Endothelial cell of umbilical vein (primary cell): ENCODE measurements at regions not wholly inside any gene's neighbourhood (a gene's known extent, or its start where the extent isn't known, plus 50 kb on each side); places are given as distances from the start of the nearest gene placed in this dataset.

Experiments used
- BruUV-seq: library from RNA; stranded (reverse); fragments of 400-500 nt; replicated peaks from 2 replicates; lab custom pipeline; 2021; lab: Mats Ljungman, UMichigan
- CTCF ChIA-PET: fragments of 300-600, 350-600 bp; sonication (Branson Sonifier 250); formaldehyde crosslinking; loops from one replicate; lab custom pipeline; 2021; ENCODE audit warnings: antibody characterized with exemption, inconsistent platforms; lab: Charles Lee
- POLR2A ChIA-PET: fragments of 300-600, 350-600 bp; sonication (Branson Sonifier 250); formaldehyde crosslinking; loops from one replicate; lab custom pipeline; 2021; ENCODE audit warnings: antibody characterized with exemption, inconsistent platforms; lab: Charles Lee
- DNase-seq: peaks from one replicate; pipeline ENCODE4 v3.0.0-alpha.2; 2011; ENCODE audit warnings: low read depth, low spot score
- FAIRE-seq: peaks from 2 replicates; lab custom pipeline; 2011; peaks lifted over from hg19 to GRCh38; lab: Jason Lieb, UNC
- H2AFZ ChIP-seq: 2 replicates; pipeline ENCODE4 v1.6.0; 2012; ENCODE audit warnings: low read depth, low read length, control low read depth, inconsistent platforms
- H3K27ac ChIP-seq: 2 replicates; pipeline ENCODE4 v1.5.1; 2011; ENCODE audit warnings: low read depth, mild to moderate bottlenecking, control low read depth, low read length, moderate library complexity; ENCODE audit not compliant: insufficient read depth
- H3K27me3 ChIP-seq, 2 experiments: 2 replicates each; pipeline versions ENCODE4 v1.6.0 to v1.6.1; 2011; ENCODE audit warnings: low read length in 2 of 2, mixed read lengths in 1 of 2; ENCODE audit not compliant: control insufficient read depth in 2 of 2, insufficient read depth in 2 of 2
- H3K36me3 ChIP-seq, 2 experiments: 2 replicates in 1 of 2; 3 replicates in 1 of 2; pipeline ENCODE4 v1.5.1; 2011; ENCODE audit warnings: low read length in 2 of 2, mild to moderate bottlenecking in 1 of 2, moderate library complexity in 1 of 2; ENCODE audit not compliant: control insufficient read depth in 2 of 2, insufficient read depth in 2 of 2; ENCODE audit errors: extremely low read depth in 1 of 2
- H3K4me1 ChIP-seq: 3 replicates; pipeline ENCODE4 v1.5.1; 2011; ENCODE audit warnings: mild to moderate bottlenecking, low read length; ENCODE audit not compliant: control insufficient read depth, insufficient read depth; ENCODE audit errors: extremely low read depth
- H3K4me2 ChIP-seq: 2 replicates; pipeline ENCODE4 v1.6.1; 2011; ENCODE audit warnings: low read length, control low read depth, mixed read lengths; ENCODE audit not compliant: insufficient read depth
- H3K4me3 ChIP-seq, 3 experiments: fragments of 200-600 bp in 1 of 3; sonication (generic), shearing (Covaris generic) in 1 of 3; replicated peaks in 1 of 3; 2 replicates each; pipeline ENCODE4 v1.5.1; 2011 to 2016; ENCODE audit warnings: control low read depth in 3 of 3, low read length in 3 of 3, mild to moderate bottlenecking in 2 of 3, inconsistent platforms in 1 of 3, low read depth in 1 of 3, moderate library complexity in 1 of 3; ENCODE audit not compliant: insufficient read depth in 1 of 3
- H3K79me2 ChIP-seq: 2 replicates; pipeline ENCODE4 v1.6.0; 2012; ENCODE audit warnings: low read length, inconsistent platforms; ENCODE audit not compliant: control insufficient read depth, insufficient read depth
- H3K9ac ChIP-seq: replicated peaks from 2 replicates; pipeline ENCODE3; 2011; ENCODE audit warnings: low read length, control low read depth; ENCODE audit not compliant: insufficient read depth; ENCODE audit errors: extremely low read depth
- H3K9me1 ChIP-seq: replicated peaks from 3 replicates; pipeline ENCODE4 v1.6.0; 2011; ENCODE audit warnings: mild to moderate bottlenecking, low read length; ENCODE audit not compliant: control insufficient read depth, insufficient read depth; ENCODE audit errors: extremely low read depth
- H3K9me3 ChIP-seq: replicated peaks from 2 replicates; pipeline ENCODE4 v1.5.1; 2012; ENCODE audit warnings: low read length, inconsistent platforms; ENCODE audit not compliant: control insufficient read depth, insufficient read depth
- H4K20me1 ChIP-seq: replicated peaks from 2 replicates; pipeline ENCODE3; 2011; ENCODE audit warnings: mild to moderate bottlenecking, low read length; ENCODE audit not compliant: control insufficient read depth, insufficient read depth; ENCODE audit errors: extremely low read depth
- CTCF ChIP-seq, 2 donors: IDR thresholded peaks; 1 replicate in 1 of 2; 2 replicates in 1 of 2; pipeline ENCODE4 v1.5.1; 2011; ENCODE audit warnings: low read length in 2 of 2, mild to moderate bottlenecking in 2 of 2, moderate library complexity in 2 of 2, control low read depth in 1 of 2, inconsistent platforms in 1 of 2, low read depth in 1 of 2; ENCODE audit not compliant: insufficient read depth in 1 of 2; ENCODE audit errors: extremely low read depth in 1 of 2
- EZH2 ChIP-seq: IDR thresholded peaks from 2 replicates; pipeline ENCODE4 v1.6.1; 2012; ENCODE audit warnings: borderline replicate concordance, low read depth, mild to moderate bottlenecking, moderate library complexity, low read length, inconsistent platforms; ENCODE audit not compliant: severe bottlenecking
- FOS ChIP-seq: IDR thresholded peaks from 2 replicates; pipeline ENCODE4 v1.6.1; 2011; ENCODE audit warnings: mild to moderate bottlenecking, low read length, moderate library complexity, borderline replicate concordance; ENCODE audit not compliant: insufficient read depth
- GATA2 ChIP-seq: IDR thresholded peaks from 2 replicates; pipeline ENCODE4 v1.7.0; 2011; ENCODE audit warnings: low read depth, mild to moderate bottlenecking, moderate library complexity, mixed read lengths, low read length; ENCODE audit not compliant: insufficient read length, insufficient read depth
- JUN ChIP-seq: IDR thresholded peaks from 2 replicates; pipeline ENCODE4 v1.6.1; 2011; ENCODE audit warnings: borderline replicate concordance, low read depth; ENCODE audit not compliant: insufficient read length, insufficient read depth
- MYC ChIP-seq: IDR thresholded peaks from one replicate; pipeline ENCODE4 v1.6.1; 2011; ENCODE audit warnings: mild to moderate bottlenecking, low read depth, low read length
- POLR2A ChIP-seq: IDR thresholded peaks from 2 replicates; pipeline ENCODE4 v1.6.1; 2012; ENCODE audit warnings: low read depth, mild to moderate bottlenecking, control low read depth, low read length
- POLR2AphosphoS5 ChIP-seq: IDR thresholded peaks from 2 replicates; pipeline ENCODE4 v1.6.1; 2012; ENCODE audit warnings: low read depth, mild to moderate bottlenecking, control low read depth, low read length, moderate library complexity; ENCODE audit not compliant: insufficient read depth
- dilution Hi-C: fragments of 300-500 bp; cut with MboI; formaldehyde crosslinking; loops from one replicate; pipeline ENCODE4 v1.15.0; 2019; ENCODE audit warnings: low sequenced_read_pairs; ENCODE audit not compliant: extremely low pct_ligation_motif_present
- intact Hi-C: fragments of 100-400 bp; cut with micrococcal nuclease; formaldehyde crosslinking; loops from one replicate; pipeline ENCODE4 v1.10.0; 2022
- TF ChIP-seq, protein P1 (sequence below): IDR thresholded peaks from 2 replicates; pipeline ENCODE4 v1.6.1; 2011; ENCODE audit not compliant: insufficient read depth, insufficient read length

DNA sequence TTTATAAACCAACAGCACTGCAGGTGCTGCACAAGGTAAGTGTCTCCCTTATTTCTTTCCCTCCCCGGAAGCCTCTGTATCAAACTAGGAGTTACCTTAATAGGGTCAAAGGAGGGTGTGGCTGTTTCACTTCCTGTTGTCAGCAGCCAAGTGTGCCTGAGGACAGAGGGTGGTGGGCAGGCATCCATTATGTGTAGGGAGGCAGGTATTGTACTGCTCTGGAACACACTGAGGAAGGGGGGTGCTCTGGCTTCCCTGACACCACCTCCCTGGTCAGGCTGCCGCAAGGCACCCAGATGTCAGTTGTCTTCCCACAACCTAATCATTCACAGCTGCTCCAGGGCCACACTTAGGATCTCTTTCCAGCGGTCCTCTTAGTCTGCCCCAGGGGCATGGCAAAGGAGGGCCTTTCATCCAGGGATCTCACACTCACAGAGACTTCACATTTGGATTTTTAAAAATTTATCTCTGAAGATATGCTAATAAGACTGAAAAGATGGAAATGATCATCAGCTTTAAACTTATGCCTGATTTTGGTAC is 132.0 kb upstream of the ARHGAP5 start:
- no peak overlapping the region for H2AFZ ChIP-seq
- dilution Hi-C loops (no loop called here), intact Hi-C loops (no loop called here)
- FAIRE-seq = no peak
- no peak overlapping the region for H3K4me2 ChIP-seq
- BruUV-seq = no TSS peak
- H3K27ac ChIP-seq = no peak overlapping the region
- no peaks in the 10 kb centered on the region for H3K9me1 ChIP-seq
- POLR2A ChIA-PET = no interaction called here
- H3K27me3 ChIP-seq = peaks cover 10 to 12% of the 10 kb centered on the region in 2 experiments
- peaks cover 2% of the 10 kb centered on the region for H3K4me1 ChIP-seq
- DNase-seq = no peak
- H3K36me3 ChIP-seq = no peaks in the 10 kb centered on the region
- no peak overlapping the region for H3K4me3 ChIP-seq
- no peaks in the 10 kb centered on the region for H3K79me2 ChIP-seq
- CTCF ChIA-PET = no interaction called here
- no peaks in the 10 kb centered on the region for H3K9me3 ChIP-seq
- no peaks in the 10 kb centered on the region for H4K20me1 ChIP-seq
- H3K9ac ChIP-seq = no peak overlapping the region
- no peak for TF ChIP-seq EZH2
- no peak for TF ChIP-seq GATA2
- no peak for TF ChIP-seq CTCF (IDR thresholded peaks at IDR 0.05; ENCODE audit: extremely low read depth in 1 of 2, insufficient read depth in 1 of 2, low read depth in 1 of 2, low read length in 2 of 2)
- TF ChIP-seq, protein P1, sequence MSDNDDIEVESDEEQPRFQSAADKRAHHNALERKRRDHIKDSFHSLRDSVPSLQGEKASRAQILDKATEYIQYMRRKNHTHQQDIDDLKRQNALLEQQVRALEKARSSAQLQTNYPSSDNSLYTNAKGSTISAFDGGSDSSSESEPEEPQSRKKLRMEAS = no peak

- H3K9me1 ChIP-seq = no peaks in the 10 kb centered on the region
- CTCF ChIA-PET = no interaction called here
- BruUV-seq = no TSS peak
- H2AFZ ChIP-seq = no peak overlapping the region
- no peak overlapping the region for H3K4me3 ChIP-seq
- H3K9ac ChIP-seq = no peak overlapping the region
- H3K79me2 ChIP-seq = no peaks in the 10 kb centered on the region
- DNase-seq (no peak), FAIRE-seq (no peak)
- H3K4me1 ChIP-seq = peaks cover 4% of the 10 kb centered on the region
- no peaks in the 10 kb centered on the region for H3K36me3 ChIP-seq
- POLR2A ChIA-PET = interaction anchor here (0.8 kb wide), 1 partner anchor 236 kb away, joined by 3 read pairs; no protein-coding TSS in a partner anchor
- intact Hi-C loops (no loop called here), dilution Hi-C loops (no loop called here)
- H3K27me3 ChIP-seq = peaks cover 9 to 12% of the 10 kb centered on the region in 2 experiments
- H3K4me2 ChIP-seq = no peak overlapping the region
- TF ChIP-seq FOS = no peak
- no peak for TF ChIP-seq GATA2
- TF ChIP-seq POLR2AphosphoS5 = no peak
- TF ChIP-seq, protein P1 = no peak
- no peak for TF ChIP-seq EZH2
- no peak for TF ChIP-seq MYC
- no peak for TF ChIP-seq POLR2A
- no peak for TF ChIP-seq JUN
- TF ChIP-seq CTCF (IDR thresholded peaks at IDR 0.05; ENCODE audit: extremely low read depth in 1 of 2, insufficient read depth in 1 of 2, low read depth in 1 of 2, low read length in 2 of 2) = no peak
- no peak overlapping the region for H3K27ac ChIP-seq
- H4K20me1 ChIP-seq = no peaks in the 10 kb centered on the region
- no peaks in the 10 kb centered on the region for H3K9me3 ChIP-seq
These were observed 131.4 kb upstream of the ARHGAP5 start for GRCh38 chr14:31945701-31946100.
